GM12878 (cell line): ENCODE measurements at regions not wholly inside any gene's neighbourhood (a gene's known extent, or its start where the extent isn't known, plus 50 kb on each side); places are given as distances from the start of the nearest gene placed in this dataset.

ENCODE experiments used
- ATAC-seq: fragments of 200-7000 bp; cut with Tn5 transposase; 3 replicates; pipeline ENCODE4 v1.9.1; 2020; ENCODE audit warnings: mild to moderate bottlenecking, moderate library complexity
- BruUV-seq: library from RNA; stranded (reverse); fragments of 400-500 nt; replicated peaks from 2 replicates; lab custom pipeline; 2021; lab: Mats Ljungman, UMichigan
- CTCF ChIA-PET: fragments of 300-600 bp; sonication (Branson Sonifier 250); formaldehyde crosslinking; extraction: SDS; loops from one replicate; lab custom pipeline; 2021; ENCODE audit warnings: inconsistent platforms; lab: Yijun Ruan, JAX
- POLR2A ChIA-PET: fragments of 350-600 bp; formaldehyde crosslinking; extraction: SDS; loops from one replicate; lab custom pipeline; 2021; ENCODE audit warnings: inconsistent platforms; lab: Charles Lee
- RAD21 ChIA-PET: fragments of 300-600 bp; sonication (Branson Sonifier 250); formaldehyde crosslinking; loops from one replicate; lab custom pipeline; 2023; ENCODE audit warnings: antibody characterized with exemption; ENCODE audit not compliant: unreplicated experiment; lab: Charles Lee
- SMC1A ChIA-PET: fragments of 300-600 bp; sonication (Branson Sonifier 250); formaldehyde crosslinking; loops from one replicate; lab custom pipeline; 2023; ENCODE audit not compliant: unreplicated experiment, uncharacterized antibody; lab: Charles Lee
- DNase-seq: peaks from one replicate; pipeline ENCODE4 v3.0.0-alpha.2; 2011; ENCODE audit warnings: low read depth, low spot score
- FAIRE-seq: peaks from 3 replicates; lab custom pipeline; 2011; peaks lifted over from hg19 to GRCh38; lab: Jason Lieb, UNC
- H2AFZ ChIP-seq: 2 replicates; pipeline ENCODE4 v1.6.0; 2011; ENCODE audit warnings: low read depth, low read length, control low read depth; ENCODE audit not compliant: control insufficient read depth
- H3K27ac ChIP-seq: 2 replicates; pipeline ENCODE4 v1.5.1; 2011; ENCODE audit warnings: control low read depth; ENCODE audit not compliant: control insufficient read depth, insufficient read depth
- H3K27me3 ChIP-seq, 2 experiments: replicated peaks in 1 of 2; 2 replicates each; pipeline versions ENCODE4 v1.6.0 to v1.6.1; 2011; ENCODE audit warnings: low read length in 1 of 2; ENCODE audit not compliant: control insufficient read depth in 2 of 2, insufficient read depth in 2 of 2
- H3K36me3 ChIP-seq, 2 experiments: 2 replicates each; pipeline ENCODE4 v1.5.1; 2011; ENCODE audit warnings: low read length in 1 of 2; ENCODE audit not compliant: control insufficient read depth in 2 of 2, insufficient read depth in 2 of 2
- H3K4me1 ChIP-seq: 2 replicates; pipeline ENCODE4 v1.6.1; 2011; ENCODE audit warnings: mild to moderate bottlenecking, low read length, moderate library complexity, mixed read lengths; ENCODE audit not compliant: control insufficient read depth, insufficient read depth
- H3K4me2 ChIP-seq: 2 replicates; pipeline ENCODE4 v1.6.0; 2011; ENCODE audit warnings: control low read depth; ENCODE audit not compliant: control insufficient read depth, insufficient read depth
- H3K4me3 ChIP-seq: fragments of 200-600 bp; sonication (generic); 2 replicates; pipeline ENCODE4 v1.5.1; 2016
- H3K79me2 ChIP-seq: 2 replicates; pipeline ENCODE4 v1.6.0; 2011; ENCODE audit warnings: low read length; ENCODE audit not compliant: control insufficient read depth, insufficient read depth
- H3K9ac ChIP-seq: 2 replicates; pipeline ENCODE4 v1.8.0; 2011; ENCODE audit warnings: low read length, control low read depth, mixed read lengths; ENCODE audit not compliant: control insufficient read depth, insufficient read depth
- H3K9me3 ChIP-seq: replicated peaks from 3 replicates; pipeline ENCODE4 v1.5.1; 2011; ENCODE audit warnings: mild to moderate bottlenecking, low read length; ENCODE audit not compliant: control insufficient read depth, insufficient read depth
- H4K20me1 ChIP-seq: 2 replicates; pipeline ENCODE4 v1.6.0; 2011; ENCODE audit not compliant: control insufficient read depth, insufficient read depth
- ETV6 ChIP-seq, 2 experiments: fragments of 450-650 bp in 1 of 2; IDR thresholded peaks in 1 of 2; conservative IDR thresholded peaks in 1 of 2; 2 replicates each; pipeline ENCODE4 v1.6.1; 2014; ENCODE audit warnings: antibody characterized with exemption in 1 of 2, borderline replicate concordance in 1 of 2, low read depth in 1 of 2, mild to moderate bottlenecking in 1 of 2, moderate library complexity in 1 of 2
- NFXL1 ChIP-seq: fragments of 450-650 bp; IDR thresholded peaks from 2 replicates; pipeline ENCODE4 v1.6.1; 2017; ENCODE audit warnings: antibody characterized with exemption, mild to moderate bottlenecking, borderline replicate concordance
- NR2F1 ChIP-seq: fragments of 450-650 bp; conservative IDR thresholded peaks from 2 replicates; pipeline ENCODE4 v1.6.1; 2017; ENCODE audit warnings: mild to moderate bottlenecking
- RELA ChIP-seq: fragments of 450-650 bp; IDR thresholded peaks from 2 replicates; pipeline ENCODE4 v1.8.0; 2014; ENCODE audit warnings: borderline replicate concordance; ENCODE audit not compliant: partially characterized antibody
- TBL1XR1 ChIP-seq: IDR thresholded peaks from 2 replicates; pipeline ENCODE4 v1.6.1; 2012; ENCODE audit warnings: low read depth, low read length, improper control_type of control experiment
- TCF12 ChIP-seq: IDR thresholded peaks from 2 replicates; pipeline ENCODE4 v1.6.1; 2011; ENCODE audit warnings: low read depth, mild to moderate bottlenecking, low read length
- WGBS: methylation state at CpG from one replicate; pipeline ENCODE4 v1.1.6; 2016; ENCODE audit warnings: low lambda C conversion rate; ENCODE audit not compliant: insufficient replicate concordance, insufficient coverage; ENCODE audit errors: missing lambda C conversion rate; 5-methylcytosine and 5-hydroxymethylcytosine counted together
- in situ Hi-C: fragments of 300-500 bp; cut with MboI; formaldehyde crosslinking; loops from 9 replicates; pipeline ENCODE4 v1.14.3; 2018; ENCODE audit warnings: mixed read lengths
- intact Hi-C: fragments of 100-400 bp; cut with micrococcal nuclease; formaldehyde crosslinking; loops from one replicate; pipeline ENCODE4 v1.14.2; 2022; ENCODE audit not compliant: unreplicated experiment
- TF ChIP-seq, protein P1 (sequence below): fragments of 150-350 bp; IDR thresholded peaks from 2 replicates; pipeline ENCODE4 v1.6.1; 2016; ENCODE audit warnings: low read depth, low read length
- TF ChIP-seq, protein P2 (sequence below): IDR thresholded peaks from 2 replicates; pipeline ENCODE4 v1.6.1; 2012; ENCODE audit warnings: low read depth, low read length, improper control_type of control experiment
- TF ChIP-seq, protein P3 (sequence below): fragments of 450-650 bp; IDR thresholded peaks from 2 replicates; pipeline ENCODE4 v1.6.1; 2017; ENCODE audit warnings: mild to moderate bottlenecking
- TF ChIP-seq, protein P4 (sequence below): fragments of 450-650 bp; IDR thresholded peaks from 2 replicates; pipeline ENCODE4 v1.6.1; 2016; ENCODE audit warnings: mild to moderate bottlenecking, moderate library complexity, borderline replicate concordance

DNA sequence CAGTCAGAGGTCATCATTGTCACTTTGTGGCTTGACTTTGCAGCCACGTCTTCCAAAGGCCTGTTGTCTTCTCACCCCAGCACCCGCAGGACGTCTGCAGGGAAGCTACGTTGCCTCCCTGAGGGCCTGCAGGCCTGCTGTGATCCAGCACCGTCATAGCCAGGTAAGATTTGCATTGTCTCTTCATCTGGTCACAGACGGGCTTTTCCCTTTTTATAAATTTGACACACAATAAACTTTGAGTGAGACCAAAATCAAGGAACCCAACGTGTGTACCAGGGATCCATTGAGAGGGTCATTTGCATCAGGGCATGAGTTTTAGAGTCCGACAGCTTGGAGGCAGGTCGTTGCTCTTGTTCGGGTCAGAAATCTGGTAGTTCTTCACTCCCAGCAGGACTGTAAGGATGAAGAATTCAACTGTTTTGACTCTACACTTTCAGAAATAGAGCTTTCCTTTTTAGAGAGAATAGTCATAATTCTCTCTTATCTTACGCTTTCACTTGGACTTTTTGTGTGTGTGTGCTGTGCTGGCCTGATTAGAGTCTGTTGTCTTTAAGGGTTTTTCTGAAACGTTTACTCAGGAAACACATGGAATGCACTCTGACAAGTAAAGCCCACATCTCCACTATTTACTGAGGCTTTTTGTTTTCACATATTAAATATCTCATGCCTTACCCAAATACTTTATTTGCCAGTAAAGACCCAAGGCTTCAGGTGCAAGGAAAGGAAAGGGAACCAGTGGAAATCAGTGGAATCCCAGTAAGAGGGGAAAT lies 177.2 kb upstream of the TAB2 start:
- Histone ChIP-seq H3K4me3 (peak overlapping the region; percentile 17; the same call in 1 of the 2 replicates), H3K79me2 (no peaks in the 10 kb centered on the region), H3K9me3 (peaks cover 6% of the 10 kb centered on the region; the same call in 2 of the 3 replicates), H3K9ac (peak overlapping the region; percentile 61), H4K20me1 (no peaks in the 10 kb centered on the region), H3K4me1 (peaks cover 25% of the 10 kb centered on the region), H3K27ac (peak overlapping the region; percentile 98), H3K36me3 (no peaks in the 10 kb centered on the region), H3K27me3 (no peaks in the 10 kb centered on the region), H3K4me2 (peak overlapping the region; percentile 97), H2AFZ (peak overlapping the region; percentile 96)
- in situ Hi-C loops (no loop called here), intact Hi-C loops (loop anchor here (1.0 to 2.0 kb wide), 4 partner anchors 30 to 178 kb away; no protein-coding TSS in a partner anchor)
- ChIA-PET CTCF (interaction anchor here (0.6 to 1.8 kb wide), 6 partner anchors 8 to 562 kb away, joined by 3 to 8 read pairs (median 4); no protein-coding TSS in a partner anchor), RAD21 (interaction anchor here (0.6 to 2.0 kb wide), 23 partner anchors 8 to 280 kb away, joined by 3 to 14 read pairs (median 4); no protein-coding TSS in a partner anchor), SMC1A (interaction anchor here (0.7 to 1.9 kb wide), 19 partner anchors 9 to 292 kb away, joined by 3 to 12 read pairs (median 4); no protein-coding TSS in a partner anchor), POLR2A (interaction anchor here (0.6 to 2.2 kb wide), 6 partner anchors 13 to 178 kb away, joined by 3 to 6 read pairs (median 4); no protein-coding TSS in a partner anchor)
- FAIRE-seq = peak; percentile 89
- under 1% methylated on average over 12 of the region's 12 CpGs for WGBS
- TSS peak; percentile 94 for BruUV-seq
- DNase-seq = peak; percentile 65
- peak; percentile 94 for ATAC-seq
- TF ChIP-seq, protein P1, sequence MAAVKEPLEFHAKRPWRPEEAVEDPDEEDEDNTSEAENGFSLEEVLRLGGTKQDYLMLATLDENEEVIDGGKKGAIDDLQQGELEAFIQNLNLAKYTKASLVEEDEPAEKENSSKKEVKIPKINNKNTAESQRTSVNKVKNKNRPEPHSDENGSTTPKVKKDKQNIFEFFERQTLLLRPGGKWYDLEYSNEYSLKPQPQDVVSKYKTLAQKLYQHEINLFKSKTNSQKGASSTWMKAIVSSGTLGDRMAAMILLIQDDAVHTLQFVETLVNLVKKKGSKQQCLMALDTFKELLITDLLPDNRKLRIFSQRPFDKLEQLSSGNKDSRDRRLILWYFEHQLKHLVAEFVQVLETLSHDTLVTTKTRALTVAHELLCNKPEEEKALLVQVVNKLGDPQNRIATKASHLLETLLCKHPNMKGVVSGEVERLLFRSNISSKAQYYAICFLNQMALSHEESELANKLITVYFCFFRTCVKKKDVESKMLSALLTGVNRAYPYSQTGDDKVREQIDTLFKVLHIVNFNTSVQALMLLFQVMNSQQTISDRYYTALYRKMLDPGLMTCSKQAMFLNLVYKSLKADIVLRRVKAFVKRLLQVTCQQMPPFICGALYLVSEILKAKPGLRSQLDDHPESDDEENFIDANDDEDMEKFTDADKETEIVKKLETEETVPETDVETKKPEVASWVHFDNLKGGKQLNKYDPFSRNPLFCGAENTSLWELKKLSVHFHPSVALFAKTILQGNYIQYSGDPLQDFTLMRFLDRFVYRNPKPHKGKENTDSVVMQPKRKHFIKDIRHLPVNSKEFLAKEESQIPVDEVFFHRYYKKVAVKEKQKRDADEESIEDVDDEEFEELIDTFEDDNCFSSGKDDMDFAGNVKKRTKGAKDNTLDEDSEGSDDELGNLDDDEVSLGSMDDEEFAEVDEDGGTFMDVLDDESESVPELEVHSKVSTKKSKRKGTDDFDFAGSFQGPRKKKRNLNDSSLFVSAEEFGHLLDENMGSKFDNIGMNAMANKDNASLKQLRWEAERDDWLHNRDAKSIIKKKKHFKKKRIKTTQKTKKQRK = no peak
- TF ChIP-seq NR2F1 = peak; percentile 95
- TF ChIP-seq NFXL1 = no peak
- no peak; the same call in 1 of the 2 replicates for TF ChIP-seq TCF12
- TF ChIP-seq, protein P2, sequence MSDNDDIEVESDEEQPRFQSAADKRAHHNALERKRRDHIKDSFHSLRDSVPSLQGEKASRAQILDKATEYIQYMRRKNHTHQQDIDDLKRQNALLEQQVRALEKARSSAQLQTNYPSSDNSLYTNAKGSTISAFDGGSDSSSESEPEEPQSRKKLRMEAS = peak; percentile 32; the same call in 1 of the 2 replicates
- TF ChIP-seq RELA = peak; percentile 48
- no peak; a peak in 1 of 4 replicates for TF ChIP-seq ETV6 (conservative IDR thresholded peaks at IDR 0.05 in 1 of 2, IDR thresholded peaks at IDR 0.05 in 1 of 2; ENCODE audit: borderline replicate concordance in 1 of 2, low read depth in 1 of 2)
- TF ChIP-seq, protein P3, sequence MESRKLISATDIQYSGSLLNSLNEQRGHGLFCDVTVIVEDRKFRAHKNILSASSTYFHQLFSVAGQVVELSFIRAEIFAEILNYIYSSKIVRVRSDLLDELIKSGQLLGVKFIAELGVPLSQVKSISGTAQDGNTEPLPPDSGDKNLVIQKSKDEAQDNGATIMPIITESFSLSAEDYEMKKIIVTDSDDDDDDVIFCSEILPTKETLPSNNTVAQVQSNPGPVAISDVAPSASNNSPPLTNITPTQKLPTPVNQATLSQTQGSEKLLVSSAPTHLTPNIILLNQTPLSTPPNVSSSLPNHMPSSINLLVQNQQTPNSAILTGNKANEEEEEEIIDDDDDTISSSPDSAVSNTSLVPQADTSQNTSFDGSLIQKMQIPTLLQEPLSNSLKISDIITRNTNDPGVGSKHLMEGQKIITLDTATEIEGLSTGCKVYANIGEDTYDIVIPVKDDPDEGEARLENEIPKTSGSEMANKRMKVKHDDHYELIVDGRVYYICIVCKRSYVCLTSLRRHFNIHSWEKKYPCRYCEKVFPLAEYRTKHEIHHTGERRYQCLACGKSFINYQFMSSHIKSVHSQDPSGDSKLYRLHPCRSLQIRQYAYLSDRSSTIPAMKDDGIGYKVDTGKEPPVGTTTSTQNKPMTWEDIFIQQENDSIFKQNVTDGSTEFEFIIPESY = no peak
- TF ChIP-seq, protein P4, sequence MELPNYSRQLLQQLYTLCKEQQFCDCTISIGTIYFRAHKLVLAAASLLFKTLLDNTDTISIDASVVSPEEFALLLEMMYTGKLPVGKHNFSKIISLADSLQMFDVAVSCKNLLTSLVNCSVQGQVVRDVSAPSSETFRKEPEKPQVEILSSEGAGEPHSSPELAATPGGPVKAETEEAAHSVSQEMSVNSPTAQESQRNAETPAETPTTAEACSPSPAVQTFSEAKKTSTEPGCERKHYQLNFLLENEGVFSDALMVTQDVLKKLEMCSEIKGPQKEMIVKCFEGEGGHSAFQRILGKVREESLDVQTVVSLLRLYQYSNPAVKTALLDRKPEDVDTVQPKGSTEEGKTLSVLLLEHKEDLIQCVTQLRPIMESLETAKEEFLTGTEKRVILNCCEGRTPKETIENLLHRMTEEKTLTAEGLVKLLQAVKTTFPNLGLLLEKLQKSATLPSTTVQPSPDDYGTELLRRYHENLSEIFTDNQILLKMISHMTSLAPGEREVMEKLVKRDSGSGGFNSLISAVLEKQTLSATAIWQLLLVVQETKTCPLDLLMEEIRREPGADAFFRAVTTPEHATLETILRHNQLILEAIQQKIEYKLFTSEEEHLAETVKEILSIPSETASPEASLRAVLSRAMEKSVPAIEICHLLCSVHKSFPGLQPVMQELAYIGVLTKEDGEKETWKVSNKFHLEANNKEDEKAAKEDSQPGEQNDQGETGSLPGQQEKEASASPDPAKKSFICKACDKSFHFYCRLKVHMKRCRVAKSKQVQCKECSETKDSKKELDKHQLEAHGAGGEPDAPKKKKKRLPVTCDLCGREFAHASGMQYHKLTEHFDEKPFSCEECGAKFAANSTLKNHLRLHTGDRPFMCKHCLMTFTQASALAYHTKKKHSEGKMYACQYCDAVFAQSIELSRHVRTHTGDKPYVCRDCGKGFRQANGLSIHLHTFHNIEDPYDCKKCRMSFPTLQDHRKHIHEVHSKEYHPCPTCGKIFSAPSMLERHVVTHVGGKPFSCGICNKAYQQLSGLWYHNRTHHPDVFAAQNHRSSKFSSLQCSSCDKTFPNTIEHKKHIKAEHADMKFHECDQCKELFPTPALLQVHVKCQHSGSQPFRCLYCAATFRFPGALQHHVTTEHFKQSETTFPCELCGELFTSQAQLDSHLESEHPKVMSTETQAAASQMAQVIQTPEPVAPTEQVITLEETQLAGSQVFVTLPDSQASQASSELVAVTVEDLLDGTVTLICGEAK = no peak; the same call in 1 of the 2 replicates
- peak; percentile 14 for TF ChIP-seq TBL1XR1
